ENCODE measurements at regions not wholly inside any gene's neighbourhood (a gene's known extent, or its start where the extent isn't known, plus 50 kb on each side); places are given as distances from the start of the nearest gene placed in this dataset.

DNA sequence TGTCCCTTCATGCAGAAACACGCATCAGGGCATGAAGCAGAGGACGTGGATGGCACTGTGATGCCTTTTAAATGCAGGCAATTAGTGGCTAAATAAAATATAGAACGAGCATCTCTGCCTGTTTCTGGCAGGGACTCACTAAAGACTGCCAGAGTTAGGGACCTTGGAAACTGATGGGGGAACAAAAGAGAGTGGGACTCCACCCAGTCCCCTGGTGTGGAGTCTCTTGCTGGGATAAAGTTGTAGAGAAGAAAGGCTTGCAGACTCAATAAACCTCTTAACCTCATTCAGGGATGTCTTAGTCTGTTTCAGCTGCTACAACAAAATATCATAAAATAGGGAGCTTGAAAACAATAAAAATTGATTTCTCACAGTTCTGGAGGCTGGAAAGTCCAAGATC, 87.6 kb upstream of the ARAP3 start (continued):
- TF ChIP-seq, protein P1, sequence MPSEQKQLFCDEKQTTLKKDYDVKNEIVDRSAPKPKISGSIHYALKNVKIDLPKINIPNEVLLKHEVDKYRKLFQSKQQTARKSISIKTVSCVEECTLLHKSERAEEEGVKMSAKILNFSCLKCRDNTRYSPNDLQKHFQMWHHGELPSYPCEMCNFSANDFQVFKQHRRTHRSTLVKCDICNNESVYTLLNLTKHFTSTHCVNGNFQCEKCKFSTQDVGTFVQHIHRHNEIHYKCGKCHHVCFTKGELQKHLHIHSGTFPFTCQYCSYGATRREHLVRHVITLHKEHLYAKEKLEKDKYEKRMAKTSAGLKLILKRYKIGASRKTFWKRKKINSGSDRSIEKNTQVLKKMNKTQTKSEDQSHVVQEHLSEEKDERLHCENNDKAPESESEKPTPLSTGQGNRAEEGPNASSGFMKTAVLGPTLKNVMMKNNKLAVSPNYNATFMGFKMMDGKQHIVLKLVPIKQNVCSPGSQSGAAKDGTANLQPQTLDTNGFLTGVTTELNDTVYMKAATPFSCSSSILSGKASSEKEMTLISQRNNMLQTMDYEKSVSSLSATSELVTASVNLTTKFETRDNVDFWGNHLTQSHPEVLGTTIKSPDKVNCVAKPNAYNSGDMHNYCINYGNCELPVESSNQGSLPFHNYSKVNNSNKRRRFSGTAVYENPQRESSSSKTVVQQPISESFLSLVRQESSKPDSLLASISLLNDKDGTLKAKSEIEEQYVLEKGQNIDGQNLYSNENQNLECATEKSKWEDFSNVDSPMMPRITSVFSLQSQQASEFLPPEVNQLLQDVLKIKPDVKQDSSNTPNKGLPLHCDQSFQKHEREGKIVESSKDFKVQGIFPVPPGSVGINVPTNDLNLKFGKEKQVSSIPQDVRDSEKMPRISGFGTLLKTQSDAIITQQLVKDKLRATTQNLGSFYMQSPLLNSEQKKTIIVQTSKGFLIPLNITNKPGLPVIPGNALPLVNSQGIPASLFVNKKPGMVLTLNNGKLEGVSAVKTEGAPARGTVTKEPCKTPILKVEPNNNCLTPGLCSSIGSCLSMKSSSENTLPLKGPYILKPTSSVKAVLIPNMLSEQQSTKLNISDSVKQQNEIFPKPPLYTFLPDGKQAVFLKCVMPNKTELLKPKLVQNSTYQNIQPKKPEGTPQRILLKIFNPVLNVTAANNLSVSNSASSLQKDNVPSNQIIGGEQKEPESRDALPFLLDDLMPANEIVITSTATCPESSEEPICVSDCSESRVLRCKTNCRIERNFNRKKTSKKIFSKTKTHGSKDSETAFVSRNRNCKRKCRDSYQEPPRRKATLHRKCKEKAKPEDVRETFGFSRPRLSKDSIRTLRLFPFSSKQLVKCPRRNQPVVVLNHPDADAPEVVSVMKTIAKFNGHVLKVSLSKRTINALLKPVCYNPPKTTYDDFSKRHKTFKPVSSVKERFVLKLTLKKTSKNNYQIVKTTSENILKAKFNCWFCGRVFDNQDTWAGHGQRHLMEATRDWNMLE (tag by site-specific recombination; conservative IDR thresholded peaks at IDR 0.05; ENCODE audit: low read depth) = no peak
- TF ChIP-seq, protein P2, sequence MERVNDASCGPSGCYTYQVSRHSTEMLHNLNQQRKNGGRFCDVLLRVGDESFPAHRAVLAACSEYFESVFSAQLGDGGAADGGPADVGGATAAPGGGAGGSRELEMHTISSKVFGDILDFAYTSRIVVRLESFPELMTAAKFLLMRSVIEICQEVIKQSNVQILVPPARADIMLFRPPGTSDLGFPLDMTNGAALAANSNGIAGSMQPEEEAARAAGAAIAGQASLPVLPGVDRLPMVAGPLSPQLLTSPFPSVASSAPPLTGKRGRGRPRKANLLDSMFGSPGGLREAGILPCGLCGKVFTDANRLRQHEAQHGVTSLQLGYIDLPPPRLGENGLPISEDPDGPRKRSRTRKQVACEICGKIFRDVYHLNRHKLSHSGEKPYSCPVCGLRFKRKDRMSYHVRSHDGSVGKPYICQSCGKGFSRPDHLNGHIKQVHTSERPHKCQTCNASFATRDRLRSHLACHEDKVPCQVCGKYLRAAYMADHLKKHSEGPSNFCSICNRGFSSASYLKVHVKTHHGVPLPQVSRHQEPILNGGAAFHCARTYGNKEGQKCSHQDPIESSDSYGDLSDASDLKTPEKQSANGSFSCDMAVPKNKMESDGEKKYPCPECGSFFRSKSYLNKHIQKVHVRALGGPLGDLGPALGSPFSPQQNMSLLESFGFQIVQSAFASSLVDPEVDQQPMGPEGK (tag by site-specific recombination; IDR thresholded peaks at IDR 0.05) = no peak
- TF ChIP-seq KLF1 (tag by site-specific recombination; IDR thresholded peaks at IDR 0.05) (no peak), ZNF555 (tag by site-specific recombination; conservative IDR thresholded peaks at IDR 0.05) (no peak), ZNF629 (tag by site-specific recombination; IDR thresholded peaks at IDR 0.05) (no peak), ZEB2 (tag by site-specific recombination; IDR thresholded peaks at IDR 0.05) (no peak), ZNF221 (tag by site-specific recombination; IDR thresholded peaks at IDR 0.05; ENCODE audit: borderline replicate concordance) (no peak), REPIN1 (tag by site-specific recombination; IDR thresholded peaks at IDR 0.05; ENCODE audit: low read depth) (no peak), ZBTB1 (tag by site-specific recombination; IDR thresholded peaks at IDR 0.05) (no peak), ZNF571 (tag by site-specific recombination; IDR thresholded peaks at IDR 0.05) (no peak), ZSCAN16 (tag by site-specific recombination; IDR thresholded peaks at IDR 0.05) (no peak), ZNF704 (tag by site-specific recombination; IDR thresholded peaks at IDR 0.05) (no peak), ZNF837 (tag by site-specific recombination; IDR thresholded peaks at IDR 0.05) (no peak)

DNA sequence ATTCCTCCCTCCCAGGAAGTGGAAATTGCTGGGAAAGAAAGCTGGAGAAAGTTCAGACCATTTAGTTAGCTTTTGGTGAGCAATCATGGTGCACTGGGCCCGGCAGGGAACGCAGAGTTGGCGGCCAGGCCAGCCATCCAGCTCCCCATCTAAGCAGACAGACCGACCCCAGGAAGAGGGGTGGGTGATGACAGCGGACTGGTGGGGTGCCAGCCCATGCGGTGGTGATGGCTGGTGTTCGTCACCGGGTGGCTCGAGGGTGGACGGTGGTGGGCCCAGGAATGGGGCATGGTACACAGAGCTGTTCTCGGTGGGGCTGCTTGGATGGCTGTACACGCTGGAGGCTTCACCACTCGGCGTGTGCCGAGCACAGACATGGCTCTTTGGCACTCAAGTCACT, 85.6 kb upstream of the ARAP3 start:
- H3K9me3 ChIP-seq (ENCODE audit: control insufficient read depth, insufficient read depth, low read depth, low read length) = no peaks in the 10 kb centered on the region
- ChIA-PET POLR2A (no interaction called here), CTCF (interaction anchor here (2.3 kb wide), 1 partner anchor 111 kb away, joined by 7 read pairs; the partner anchor contains the start of gene PCDH1)
- no peak overlapping the region for H3K27ac ChIP-seq (ENCODE audit: extremely low read depth, low read depth, low read length)
- H3K4me3 ChIP-seq (ENCODE audit: low read depth, low read length) = no peak overlapping the region
- no peak for TF ChIP-seq ZNF701 (tag by site-specific recombination; IDR thresholded peaks at IDR 0.05)
- TF ChIP-seq, protein P3, sequence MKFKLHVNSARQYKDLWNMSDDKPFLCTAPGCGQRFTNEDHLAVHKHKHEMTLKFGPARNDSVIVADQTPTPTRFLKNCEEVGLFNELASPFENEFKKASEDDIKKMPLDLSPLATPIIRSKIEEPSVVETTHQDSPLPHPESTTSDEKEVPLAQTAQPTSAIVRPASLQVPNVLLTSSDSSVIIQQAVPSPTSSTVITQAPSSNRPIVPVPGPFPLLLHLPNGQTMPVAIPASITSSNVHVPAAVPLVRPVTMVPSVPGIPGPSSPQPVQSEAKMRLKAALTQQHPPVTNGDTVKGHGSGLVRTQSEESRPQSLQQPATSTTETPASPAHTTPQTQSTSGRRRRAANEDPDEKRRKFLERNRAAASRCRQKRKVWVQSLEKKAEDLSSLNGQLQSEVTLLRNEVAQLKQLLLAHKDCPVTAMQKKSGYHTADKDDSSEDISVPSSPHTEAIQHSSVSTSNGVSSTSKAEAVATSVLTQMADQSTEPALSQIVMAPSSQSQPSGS (tag by site-specific recombination; IDR thresholded peaks at IDR 0.05; ENCODE audit: low read depth) = no peak
- TF ChIP-seq ZNF776 (tag by site-specific recombination; IDR thresholded peaks at IDR 0.05; ENCODE audit: borderline replicate concordance) = no peak
- no peak for TF ChIP-seq PRDM6 (tag by site-specific recombination; IDR thresholded peaks at IDR 0.05)
- no peaks in the 10 kb centered on the region for H3K4me1 ChIP-seq (ENCODE audit: control insufficient read depth, insufficient read depth, low read length)
- no peaks in the 10 kb centered on the region for H3K36me3 ChIP-seq (ENCODE audit: control insufficient read depth in 2 of 2, insufficient read depth in 1 of 2, low read length in 2 of 2)
